HuH-7 (cell line): ENCODE measurements at regions not wholly inside any gene's neighbourhood (a gene's known extent, or its start where the extent isn't known, plus 50 kb on each side); places are given as distances from the start of the nearest gene placed in this dataset.

Experiments used
- DNase-seq: peaks from one replicate; pipeline ENCODE4 v3.0.0; 2011; ENCODE audit warnings: low spot score

GRCh38 chr13:111893607-111894443 is 173.1 kb upstream of the SOX1 start:
- DNase-seq = no peak

GRCh38 chr13:111895896-111896821 is 170.8 kb upstream of the SOX1 start:
- DNase-seq = no peak

GRCh38 chr13:111897178-111897845 is 169.6 kb upstream of the SOX1 start:
- no peak for DNase-seq

GRCh38 chr13:111897846-111898215 is 169.1 kb upstream of the SOX1 start:
- no peak for DNase-seq

DNA sequence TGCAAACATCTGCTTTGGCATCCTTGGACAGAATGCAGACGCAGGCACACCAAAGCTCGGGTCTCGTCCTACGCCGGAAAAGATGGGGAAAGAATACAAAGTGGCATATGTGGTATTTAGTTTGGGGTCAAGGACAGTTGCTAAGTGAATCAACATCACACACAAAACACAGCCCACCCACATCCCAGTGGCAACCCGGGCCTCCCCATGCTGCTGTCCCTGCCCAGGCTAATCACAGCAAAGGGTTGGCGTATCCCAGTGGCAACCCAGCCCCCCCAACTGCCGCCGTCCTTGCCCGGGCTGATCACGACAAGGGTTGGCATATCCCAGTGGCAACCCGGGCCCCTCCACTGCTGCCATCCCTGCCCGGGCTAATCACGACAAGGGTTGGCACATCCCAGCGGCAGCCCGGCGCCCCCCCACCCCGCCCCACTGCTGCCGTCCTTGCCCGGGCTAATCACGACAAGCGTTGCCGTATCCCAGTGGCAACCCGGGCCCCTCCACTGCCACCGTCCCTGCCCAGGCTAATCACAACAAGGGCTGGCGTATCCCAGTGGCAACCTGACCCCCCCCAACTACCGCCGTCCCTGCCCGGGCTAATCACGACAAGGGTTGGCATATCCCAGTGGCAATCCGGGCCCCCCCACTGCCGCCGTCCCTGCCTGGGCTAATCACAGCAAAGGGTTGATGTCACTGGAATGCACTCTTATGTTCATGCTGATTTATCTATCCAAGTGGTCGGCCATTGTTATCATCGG is 167.8 kb upstream of the SOX1 start:
- DNase-seq = no peak

GRCh38 chr13:111899714-111900389 is 167.1 kb upstream of the SOX1 start:
- no peak for DNase-seq

DNA sequence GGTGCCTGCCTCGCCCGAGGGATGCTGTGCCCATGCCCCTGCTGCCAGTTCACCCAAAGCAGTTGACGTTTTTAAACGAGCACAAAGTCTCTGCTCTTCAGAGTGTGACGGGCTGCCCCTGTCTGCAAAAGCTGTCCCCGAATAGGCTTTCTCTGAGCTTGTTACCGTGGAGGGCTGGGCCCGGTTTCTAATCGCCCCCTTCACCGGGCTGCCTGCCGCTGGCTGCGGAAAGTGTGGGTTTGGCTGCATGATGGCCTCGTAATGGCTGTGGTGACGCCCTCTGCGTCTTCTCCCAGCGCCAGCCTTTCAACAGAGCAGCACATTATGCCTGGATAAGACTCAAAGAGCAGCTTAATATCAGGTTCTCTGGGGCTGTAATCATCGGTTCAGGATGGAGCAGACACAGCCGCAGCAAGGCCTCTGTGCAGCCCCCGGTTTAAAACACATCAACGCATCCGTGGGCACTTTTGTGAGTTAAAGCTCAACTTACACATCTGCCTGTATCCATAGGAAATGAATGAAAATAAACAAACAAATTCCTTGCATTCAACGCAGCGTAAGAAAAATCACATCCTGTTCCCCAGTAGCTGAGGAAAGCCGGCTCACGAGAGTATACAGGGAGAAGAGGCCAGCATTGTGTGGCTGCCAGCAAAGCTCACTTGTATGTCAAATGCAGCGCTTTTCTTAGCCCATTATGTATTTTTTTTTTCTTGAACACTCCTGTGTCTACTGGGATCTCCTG is 166.4 kb upstream of the SOX1 start:
- DNase-seq = no peak

GRCh38 chr13:111901267-111901915 is 165.6 kb upstream of the SOX1 start:
- DNase-seq = no peak

DNA sequence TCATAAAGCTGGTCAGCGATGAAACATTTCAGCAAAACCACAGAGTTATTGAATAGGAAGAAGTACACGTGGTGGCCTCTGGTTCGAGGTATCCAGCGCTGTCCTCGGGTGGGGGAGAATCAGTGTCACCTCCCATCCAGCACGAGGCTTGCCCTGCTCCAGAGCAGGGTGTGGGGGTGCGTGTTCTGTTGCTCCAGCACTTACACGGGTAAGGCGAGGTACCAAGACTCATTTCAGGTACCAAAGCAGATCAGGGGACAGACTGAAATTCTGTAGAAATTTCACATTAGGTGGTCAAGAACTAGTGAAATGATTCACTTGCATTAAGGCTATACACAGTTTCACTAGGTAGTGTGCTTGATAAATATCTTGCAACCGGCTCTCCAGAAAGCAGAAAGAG is 164.2 kb upstream of the SOX1 start:
- DNase-seq = no peak

DNA sequence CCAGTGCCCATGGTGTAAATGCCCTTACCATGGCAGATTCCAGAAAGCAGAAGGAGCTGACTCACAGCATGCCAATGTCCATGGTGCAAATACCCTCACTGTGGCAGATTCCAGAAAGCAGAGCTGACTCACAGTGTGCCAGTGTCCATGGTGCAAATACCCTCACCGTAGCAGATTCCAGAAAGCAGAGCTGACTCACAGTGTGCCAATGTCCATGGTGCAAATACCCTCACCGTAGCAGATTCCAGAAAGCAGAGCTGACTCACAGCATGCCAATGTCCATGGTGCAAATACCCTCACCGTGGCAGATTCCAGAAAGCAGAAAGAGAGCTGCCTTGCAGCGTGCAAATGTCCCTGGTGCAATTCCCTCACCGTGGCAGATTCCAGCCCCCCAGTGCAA is 163.8 kb upstream of the SOX1 start:
- no peak for DNase-seq

- no peak for DNase-seq
These were observed 162.8 kb upstream of the SOX1 start for GRCh38 chr13:111904166-111904565.

GRCh38 chr13:111904701-111905608 is 162.0 kb upstream of the SOX1 start:
- no peak for DNase-seq

GRCh38 chr13:111905609-111905945 is 161.4 kb upstream of the SOX1 start:
- no peak for DNase-seq

DNA sequence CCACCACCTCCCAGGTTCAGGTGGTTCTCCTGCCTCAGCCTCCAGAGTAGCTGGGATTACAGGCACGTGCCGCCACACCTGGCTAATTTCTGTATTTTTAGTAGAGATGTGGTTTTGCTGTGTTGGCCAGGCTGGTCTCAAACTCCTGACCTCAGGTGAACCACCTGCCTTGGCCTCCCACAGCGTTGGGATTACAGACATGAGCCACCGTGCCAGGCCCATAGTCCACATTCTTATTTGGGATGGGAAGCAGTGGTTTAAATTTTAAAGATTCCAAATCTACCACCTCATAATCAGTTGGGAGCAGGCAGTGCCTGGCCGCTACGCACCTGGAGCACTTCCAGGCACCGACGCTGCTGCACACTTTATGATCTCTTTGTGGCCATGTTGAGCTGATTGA is 160.6 kb upstream of the SOX1 start:
- no peak for DNase-seq

DNA sequence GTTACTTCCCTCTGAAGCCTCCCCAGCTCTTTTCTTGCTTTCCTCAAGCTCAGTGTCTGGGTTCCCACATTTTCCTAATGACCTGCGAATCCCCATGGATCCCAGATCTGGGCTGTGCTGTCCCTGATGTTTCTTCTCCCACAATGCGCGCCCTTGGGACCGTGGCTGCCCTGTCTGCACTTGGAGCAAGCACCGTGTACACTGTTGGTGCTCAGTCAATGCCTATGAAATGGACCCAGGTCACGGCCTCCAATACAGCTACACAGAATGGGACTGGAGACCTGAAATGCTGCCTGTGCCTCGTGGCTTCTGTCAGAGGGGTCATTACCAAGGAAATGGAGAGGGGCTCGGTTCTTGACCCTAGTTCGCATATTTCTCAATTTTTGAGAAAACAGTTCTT is 160.1 kb upstream of the SOX1 start:
- DNase-seq = no peak

GRCh38 chr13:111907341-111907880 is 159.5 kb upstream of the SOX1 start:
- DNase-seq = no peak

DNA sequence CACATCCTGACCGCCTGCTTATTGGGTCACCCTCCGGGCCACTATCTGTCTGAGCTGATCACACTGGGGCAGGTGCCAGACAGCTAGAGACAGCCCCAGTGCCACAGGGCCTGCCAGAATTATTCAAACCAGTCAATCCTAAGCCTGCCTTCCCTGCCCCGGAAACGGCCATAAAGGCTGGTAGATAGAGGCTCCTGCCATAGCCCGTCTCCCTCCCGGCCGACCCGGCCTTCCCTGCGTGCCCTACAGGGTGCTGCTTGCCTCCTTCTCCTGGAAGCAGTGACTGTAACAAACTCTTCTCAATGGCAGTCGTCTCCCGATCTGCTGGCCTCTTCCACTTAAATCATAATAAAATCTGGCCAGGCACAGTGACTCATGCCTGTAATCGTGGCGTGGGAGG is 158.6 kb upstream of the SOX1 start:
- no peak for DNase-seq

GRCh38 chr13:111908981-111909380 is 158.0 kb upstream of the SOX1 start:
- no peak for DNase-seq

GRCh38 chr13:111909501-111909900 is 157.4 kb upstream of the SOX1 start:
- no peak for DNase-seq
